GM23338 (cell line): ENCODE measurements at regions not wholly inside any gene's neighbourhood (a gene's known extent, or its start where the extent isn't known, plus 50 kb on each side); places are given as distances from the start of the nearest gene placed in this dataset.

Experiments used
- CREB1 ChIP-seq: fragments of 250-450 bp; sonication (Bioruptor Pico); IDR thresholded peaks from 2 replicates; pipeline ENCODE4 v1.5.0; 2020; ENCODE audit warnings: low read depth, mild to moderate bottlenecking, moderate library complexity
- CTCF ChIP-seq, 2 experiments: fragments of 200-600 bp in 1 of 2; sonication (generic) in 1 of 2; conservative IDR thresholded peaks; 2 replicates each; pipeline versions ENCODE4 v1.5.1 to v1.6.1; 2016 to 2017; ENCODE audit warnings: antibody characterized with exemption in 2 of 2, low read depth in 2 of 2, mild to moderate bottlenecking in 2 of 2, moderate library complexity in 1 of 2
- EZH2 ChIP-seq: fragments of 200-600 bp; sonication (generic); IDR thresholded peaks from one replicate; pipeline ENCODE4 v1.8.0; 2017; ENCODE audit warnings: antibody characterized with exemption, mild to moderate bottlenecking, low read depth; ENCODE audit not compliant: unreplicated experiment
- EZH2phosphoT487 ChIP-seq: fragments of 200-600 bp; sonication (generic); IDR thresholded peaks from one replicate; pipeline ENCODE4 v1.8.1; 2018; ENCODE audit warnings: antibody characterized with exemption; ENCODE audit not compliant: unreplicated experiment

GRCh38 chr6:23325065-23325464 is 755.7 kb downstream of the HDGFL1 start:
- TF ChIP-seq CTCF (conservative IDR thresholded peaks at IDR 0.05; ENCODE audit: low read depth in 2 of 2) (no peak), EZH2phosphoT487 (no peak), EZH2 (no peak), CREB1 (CRISPR knock-in tag) (no peak)
